ENCODE measurements at regions not wholly inside any gene's neighbourhood (a gene's known extent, or its start where the extent isn't known, plus 50 kb on each side); places are given as distances from the start of the nearest gene placed in this dataset.
"Not testable (repeated sequence)": the region's sequence is repeated elsewhere in the genome, so short reads cannot be mapped to it uniquely, and the experiment has no call there.

DNA sequence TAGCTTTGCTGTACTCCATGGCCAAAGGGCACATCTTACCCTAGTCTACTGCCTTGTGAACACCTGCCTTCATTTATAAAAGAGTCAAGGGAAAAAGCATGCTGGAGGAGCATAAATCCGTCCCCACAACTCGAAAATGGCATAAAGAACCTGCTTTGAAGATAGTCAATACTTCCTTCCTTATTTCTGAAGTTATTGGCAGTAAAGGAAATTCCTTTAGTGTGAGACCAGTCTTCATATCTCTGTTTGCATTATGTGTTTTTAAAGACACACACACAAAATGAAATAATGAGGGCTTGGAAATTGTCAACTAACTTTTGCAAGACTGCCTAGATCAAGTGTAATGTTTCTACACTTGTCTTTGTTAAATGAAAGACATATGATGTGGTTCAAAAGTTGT is 408.4 kb downstream of the SPRY2 start:
- peaks cover 11% of the 10 kb centered on the region for H3K4me1 Mint-ChIP-seq
- H3K4me3 Mint-ChIP-seq, result no peak overlapping the region
- peaks cover 5% of the 10 kb centered on the region for H3K9me3 Mint-ChIP-seq
- no peak overlapping the region for H3K27ac Mint-ChIP-seq
- TF ChIP-seq, protein P1, sequence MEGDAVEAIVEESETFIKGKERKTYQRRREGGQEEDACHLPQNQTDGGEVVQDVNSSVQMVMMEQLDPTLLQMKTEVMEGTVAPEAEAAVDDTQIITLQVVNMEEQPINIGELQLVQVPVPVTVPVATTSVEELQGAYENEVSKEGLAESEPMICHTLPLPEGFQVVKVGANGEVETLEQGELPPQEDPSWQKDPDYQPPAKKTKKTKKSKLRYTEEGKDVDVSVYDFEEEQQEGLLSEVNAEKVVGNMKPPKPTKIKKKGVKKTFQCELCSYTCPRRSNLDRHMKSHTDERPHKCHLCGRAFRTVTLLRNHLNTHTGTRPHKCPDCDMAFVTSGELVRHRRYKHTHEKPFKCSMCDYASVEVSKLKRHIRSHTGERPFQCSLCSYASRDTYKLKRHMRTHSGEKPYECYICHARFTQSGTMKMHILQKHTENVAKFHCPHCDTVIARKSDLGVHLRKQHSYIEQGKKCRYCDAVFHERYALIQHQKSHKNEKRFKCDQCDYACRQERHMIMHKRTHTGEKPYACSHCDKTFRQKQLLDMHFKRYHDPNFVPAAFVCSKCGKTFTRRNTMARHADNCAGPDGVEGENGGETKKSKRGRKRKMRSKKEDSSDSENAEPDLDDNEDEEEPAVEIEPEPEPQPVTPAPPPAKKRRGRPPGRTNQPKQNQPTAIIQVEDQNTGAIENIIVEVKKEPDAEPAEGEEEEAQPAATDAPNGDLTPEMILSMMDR (IDR thresholded peaks at IDR 0.05; ENCODE audit: unreplicated experiment in 3 of 3), result no peak
- peaks cover 5% of the 10 kb centered on the region for H3K36me3 Mint-ChIP-seq (ENCODE audit: low read depth)
- H3K27me3 Mint-ChIP-seq (ENCODE audit: low read depth), result no peaks in the 10 kb centered on the region

- Mint-ChIP-seq H3K36me3 (ENCODE audit: low read depth) (peaks cover 30% of the 10 kb centered on the region), H3K9me3 (peaks cover 48% of the 10 kb centered on the region)
- not testable (repeated sequence) for H3K27me3 Mint-ChIP-seq (ENCODE audit: low read depth); H3K4me1 Mint-ChIP-seq; H3K27ac Mint-ChIP-seq; H3K4me3 Mint-ChIP-seq
These were observed 416.9 kb downstream of the SPRY2 start for GRCh38 chr13:79923973-79924556.

GRCh38 chr13:79919091-79919490 is 421.8 kb downstream of the SPRY2 start:
- H3K4me3 Mint-ChIP-seq, result no peak overlapping the region
- H3K9me3 Mint-ChIP-seq, result peaks cover 28% of the 10 kb centered on the region
- H3K4me1 Mint-ChIP-seq, result peaks cover 37% of the 10 kb centered on the region
- H3K27ac Mint-ChIP-seq, result peak overlapping the region; percentile 47 to 77 (median 74)
- H3K27me3 Mint-ChIP-seq (ENCODE audit: low read depth), result peaks cover 4% of the 10 kb centered on the region
- TF ChIP-seq, protein P1 (IDR thresholded peaks at IDR 0.05; ENCODE audit: unreplicated experiment in 3 of 3), result no peak
- H3K36me3 Mint-ChIP-seq (ENCODE audit: low read depth), result peaks cover 19% of the 10 kb centered on the region

GRCh38 chr13:79918620-79919019 is 422.3 kb downstream of the SPRY2 start:
- TF ChIP-seq, protein P1 (IDR thresholded peaks at IDR 0.05; ENCODE audit: unreplicated experiment in 3 of 3), result no peak
- Mint-ChIP-seq H3K4me1 (peaks cover 42% of the 10 kb centered on the region), H3K27ac (peak overlapping the region; percentile 47 to 77 (median 74)), H3K9me3 (peaks cover 25% of the 10 kb centered on the region), H3K4me3 (no peak overlapping the region), H3K27me3 (ENCODE audit: low read depth) (peaks cover 4% of the 10 kb centered on the region), H3K36me3 (ENCODE audit: low read depth) (peaks cover 19% of the 10 kb centered on the region)

- no peak overlapping the region for H3K4me3 Mint-ChIP-seq
- peaks cover 4% of the 10 kb centered on the region for H3K27me3 Mint-ChIP-seq (ENCODE audit: low read depth)
- H3K27ac Mint-ChIP-seq, result peak overlapping the region in 1 of 3 experiments; percentile 26
- peaks cover 10% of the 10 kb centered on the region for H3K36me3 Mint-ChIP-seq (ENCODE audit: low read depth)
- TF ChIP-seq, protein P1 (IDR thresholded peaks at IDR 0.05; ENCODE audit: unreplicated experiment in 3 of 3), result no peak
- peaks cover 52% of the 10 kb centered on the region for H3K4me1 Mint-ChIP-seq
- H3K9me3 Mint-ChIP-seq, result peaks cover 15% of the 10 kb centered on the region
These were observed 423.3 kb downstream of the SPRY2 start for GRCh38 chr13:79917628-79918027.

DNA sequence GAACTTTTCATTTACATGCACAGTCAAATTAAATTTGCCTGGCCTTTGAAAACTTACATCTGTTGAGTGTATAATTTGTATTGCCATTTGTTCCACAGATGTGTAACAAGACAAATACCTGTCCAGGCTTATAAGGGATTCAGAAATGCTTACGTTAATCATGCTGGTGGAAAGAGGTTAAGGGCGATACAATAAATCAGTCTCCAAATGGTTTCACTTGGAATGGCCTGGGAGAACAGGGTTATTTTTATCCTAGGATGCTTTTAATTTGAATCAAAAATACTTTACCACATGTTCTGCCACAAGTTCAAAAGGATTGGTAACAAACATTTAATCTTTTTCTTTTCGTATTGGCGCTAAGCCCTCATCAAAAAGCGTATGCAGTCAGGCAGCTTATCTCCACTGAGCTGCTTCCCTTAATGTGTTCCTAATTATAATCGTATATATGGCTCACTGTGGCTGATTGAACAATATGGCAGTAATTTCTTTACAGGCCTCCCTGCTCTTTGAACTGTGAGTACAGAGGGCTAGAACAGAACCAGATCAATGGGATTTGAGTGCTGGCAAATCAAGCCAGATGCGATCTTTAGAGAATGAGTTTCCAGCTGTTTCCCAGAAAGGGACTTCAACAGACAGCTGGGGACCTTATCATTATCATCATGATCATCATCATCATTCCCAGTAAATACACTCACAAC is 425.7 kb downstream of the SPRY2 start:
- Mint-ChIP-seq H3K27me3 (ENCODE audit: low read depth) (peaks cover 4% of the 10 kb centered on the region), H3K27ac (peak overlapping the region in 2 of 3 experiments; percentile 11 to 18), H3K4me1 (peaks cover 65% of the 10 kb centered on the region), H3K4me3 (no peak overlapping the region), H3K9me3 (no peaks in the 10 kb centered on the region), H3K36me3 (ENCODE audit: low read depth) (no peaks in the 10 kb centered on the region)
- TF ChIP-seq, protein P1 (IDR thresholded peaks at IDR 0.05; ENCODE audit: unreplicated experiment in 3 of 3), result no peak

All from nephron (organoid).